ENCODE measurements at regions not wholly inside any gene's neighbourhood (a gene's known extent, or its start where the extent isn't known, plus 50 kb on each side); places are given as distances from the start of the nearest gene placed in this dataset.

DNA sequence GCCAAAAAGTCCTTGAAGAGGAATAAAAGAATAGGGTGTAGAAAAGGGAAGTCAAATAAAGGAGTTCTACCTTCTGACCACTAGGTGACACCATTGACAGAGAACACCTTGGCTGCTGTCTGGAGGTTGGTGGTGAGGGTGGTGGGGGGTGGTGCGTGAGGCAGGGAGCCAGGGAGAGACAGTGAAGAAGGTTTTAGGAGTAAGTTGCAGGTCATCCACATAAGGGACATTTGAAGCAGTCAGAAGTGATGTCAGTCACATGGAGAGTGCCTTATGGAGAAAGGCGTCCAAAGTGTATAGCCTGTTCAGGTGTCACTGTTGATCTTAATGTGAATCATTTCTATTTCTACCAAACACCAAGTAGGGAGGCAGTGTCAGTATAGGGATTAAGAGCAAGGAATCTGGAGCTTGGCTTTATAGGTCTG is 279.3 kb upstream of the DDHD1 start:
- H3K9me3 Mint-ChIP-seq: no peaks in the 10 kb centered on the region
- DNase-seq: peak; percentile 35
- no peak overlapping the region for H3K4me3 Mint-ChIP-seq
- peak; percentile 90 for TF ChIP-seq CTCF (IDR thresholded peaks at IDR 0.05)
- no peak overlapping the region for H3K27ac Mint-ChIP-seq
- H3K4me1 Mint-ChIP-seq (ENCODE audit: low read depth): peaks cover 17% of the 10 kb centered on the region
- no peaks in the 10 kb centered on the region for H3K36me3 Mint-ChIP-seq (ENCODE audit: low read depth)
- H3K27me3 Mint-ChIP-seq (ENCODE audit: insufficient read depth): peaks cover 7% of the 10 kb centered on the region; the same call in 1 of the 2 replicates

- Mint-ChIP-seq H3K9me3 (no peaks in the 10 kb centered on the region; the same call in 1 of the 2 replicates), H3K36me3 (ENCODE audit: low read depth) (no peaks in the 10 kb centered on the region), H3K27ac (no peak overlapping the region), H3K4me3 (no peak overlapping the region; the same call in 1 of the 2 replicates), H3K4me1 (ENCODE audit: low read depth) (peaks cover 17% of the 10 kb centered on the region), H3K27me3 (ENCODE audit: insufficient read depth) (peaks cover 7% of the 10 kb centered on the region)
- TF ChIP-seq CTCF (IDR thresholded peaks at IDR 0.05): no peak
- no peak for DNase-seq
Observed at GRCh38 chr14:53430870-53431269, 277.7 kb upstream of the DDHD1 start.

- H3K27ac Mint-ChIP-seq: no peak overlapping the region
- no peaks in the 10 kb centered on the region for H3K36me3 Mint-ChIP-seq (ENCODE audit: low read depth)
- no peak overlapping the region for H3K4me3 Mint-ChIP-seq
- no peak for DNase-seq
- H3K27me3 Mint-ChIP-seq (ENCODE audit: insufficient read depth): peaks cover 12% of the 10 kb centered on the region
- peaks cover 26% of the 10 kb centered on the region for H3K4me1 Mint-ChIP-seq (ENCODE audit: low read depth)
- TF ChIP-seq CTCF (IDR thresholded peaks at IDR 0.05): peak; percentile 77
- peaks cover 6% of the 10 kb centered on the region for H3K9me3 Mint-ChIP-seq
Observed at GRCh38 chr14:53412819-53413675, 259.9 kb upstream of the DDHD1 start.

DNA sequence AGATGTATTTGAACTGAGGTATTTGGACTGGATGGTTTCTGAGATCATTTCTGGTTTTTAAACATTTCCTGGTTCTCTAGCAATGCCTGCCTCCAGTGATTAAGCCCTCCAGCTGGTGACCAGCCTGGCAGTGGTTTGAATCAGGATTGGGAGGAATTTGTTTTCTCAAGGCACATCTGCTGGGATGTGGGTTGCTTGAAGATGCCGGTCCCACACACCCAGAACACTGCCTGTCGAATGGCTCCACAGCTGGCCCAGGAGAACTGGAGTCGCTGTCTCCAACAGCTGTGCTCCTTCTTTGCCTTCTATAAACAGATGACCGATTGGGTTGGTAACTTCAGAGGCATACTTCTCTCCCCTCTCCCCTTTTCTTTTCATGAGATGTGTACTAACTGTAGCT is 258.0 kb upstream of the DDHD1 start:
- peaks cover 26% of the 10 kb centered on the region for H3K4me1 Mint-ChIP-seq (ENCODE audit: low read depth)
- peaks cover 8% of the 10 kb centered on the region for H3K27me3 Mint-ChIP-seq (ENCODE audit: insufficient read depth)
- DNase-seq: peak; percentile 18
- H3K9me3 Mint-ChIP-seq: no peaks in the 10 kb centered on the region
- no peak overlapping the region for H3K4me3 Mint-ChIP-seq
- no peak for TF ChIP-seq CTCF (IDR thresholded peaks at IDR 0.05)
- no peak overlapping the region for H3K27ac Mint-ChIP-seq
- no peaks in the 10 kb centered on the region for H3K36me3 Mint-ChIP-seq (ENCODE audit: low read depth)

DNA sequence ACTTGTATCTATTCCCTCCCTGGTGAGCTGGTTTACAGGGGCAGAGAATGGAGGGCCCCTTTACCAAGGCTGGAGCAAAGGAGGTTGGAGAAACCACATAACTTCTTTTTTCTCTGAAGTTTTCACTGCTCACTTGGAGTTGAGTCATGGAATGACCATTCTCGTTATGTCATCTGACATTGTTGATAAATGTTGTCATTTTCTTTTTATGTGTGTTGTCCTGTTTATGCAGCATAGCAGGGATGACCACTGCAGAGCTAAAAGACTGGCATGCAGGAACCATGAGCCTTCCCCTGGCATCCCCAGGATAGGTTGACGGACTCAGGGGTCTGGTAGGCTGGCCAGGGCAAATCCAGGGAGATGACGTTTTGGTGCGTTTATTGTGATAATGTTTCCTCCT is 256.8 kb upstream of the DDHD1 start:
- no peak for TF ChIP-seq CTCF (IDR thresholded peaks at IDR 0.05)
- Mint-ChIP-seq H3K27me3 (ENCODE audit: insufficient read depth) (peaks cover 8% of the 10 kb centered on the region), H3K4me1 (ENCODE audit: low read depth) (peaks cover 26% of the 10 kb centered on the region), H3K27ac (peak overlapping the region; percentile 89), H3K9me3 (no peaks in the 10 kb centered on the region), H3K4me3 (peak overlapping the region; percentile 46; the same call in 1 of the 2 replicates), H3K36me3 (ENCODE audit: low read depth) (no peaks in the 10 kb centered on the region)
- DNase-seq: peak; percentile 70

Data from HFFc6 (cell line).